ENCODE measurements at regions not wholly inside any gene's neighbourhood (a gene's known extent, or its start where the extent isn't known, plus 50 kb on each side); places are given as distances from the start of the nearest gene placed in this dataset.

GRCh38 chr3:135891121-135891520 is 74.4 kb upstream of the PPP2R3A start:
- Histone ChIP-seq H3K9me3 (replicated peaks in 1 of 2; ENCODE audit: control insufficient read depth in 1 of 2, insufficient read depth in 1 of 2, low read length in 2 of 2) (no peaks in the 10 kb centered on the region), H3K4me1 (ENCODE audit: control insufficient read depth in 1 of 2, insufficient read depth in 2 of 2, low read length in 2 of 2) (no peaks in the 10 kb centered on the region), H2AFZ (ENCODE audit: insufficient read depth, low read depth, low read length, poor library complexity, severe bottlenecking) (no peak overlapping the region), H3K79me2 (ENCODE audit: insufficient read depth, low read length) (no peaks in the 10 kb centered on the region), H3K4me2 (replicated peaks; ENCODE audit: extremely low read depth, low read length, poor library complexity, severe bottlenecking) (no peak overlapping the region), H3K36me3 (replicated peaks in 1 of 2; ENCODE audit: control insufficient read depth in 1 of 2, insufficient read depth in 2 of 2, low read length in 2 of 2) (no peaks in the 10 kb centered on the region), H3K27me3 (ENCODE audit: control insufficient read depth in 2 of 2, insufficient read depth in 2 of 2, low read length in 2 of 2) (no peaks in the 10 kb centered on the region), H3K9ac (ENCODE audit: insufficient read depth, low read length, poor library complexity, severe bottlenecking) (no peak overlapping the region), H3K4me3 (replicated peaks in 1 of 3; ENCODE audit: low read depth in 2 of 3, low read length in 3 of 3) (no peak overlapping the region), H3K27ac (ENCODE audit: low read depth in 1 of 2, low read length in 2 of 2) (no peak overlapping the region), H4K20me1 (ENCODE audit: insufficient read depth, low read length) (no peaks in the 10 kb centered on the region)
- DNase-seq: no peak
- TF ChIP-seq CTCF (IDR thresholded peaks at IDR 0.05): no peak
- 83% methylated on average over 3 of the region's 4 CpGs for WGBS (ENCODE audit: insufficient coverage)
- H3K27me3 Mint-ChIP-seq (ENCODE audit: low read depth in 3 of 3): peaks cover 0 to 4% (median 3%) of the 10 kb centered on the region in 3 donors
- no peaks in the 10 kb centered on the region for H3K36me3 Mint-ChIP-seq
- H3K9me3 Mint-ChIP-seq: peaks cover 0 to 3% (median 1%) of the 10 kb centered on the region in 7 donors
- no peak overlapping the region for H3K4me3 Mint-ChIP-seq
- no peaks in the 10 kb centered on the region for H3K4me1 Mint-ChIP-seq
- intact Hi-C loops (cut with micrococcal nuclease): loop anchor here (10.0 kb wide), 2 partner anchors 1096 to 1286 kb away; partner anchors contain the start of gene EPHB1 (in 1 of the 2)
- no peak overlapping the region for H3K27ac Mint-ChIP-seq

- intact Hi-C loops (cut with micrococcal nuclease): loop anchor here (5.0 to 10.0 kb wide), 3 partner anchors 1098 to 1290 kb away; partner anchors contain the start of gene EPHB1 (in 2 of the 2)
- no peak overlapping the region for H3K27ac ChIP-seq (ENCODE audit: low read depth in 1 of 2, low read length in 2 of 2)
- no peak overlapping the region for H3K27ac Mint-ChIP-seq
- H3K27me3 Mint-ChIP-seq (ENCODE audit: low read depth in 3 of 3): peaks cover 2 to 7% (median 3%) of the 10 kb centered on the region in 3 donors
- H3K9me3 ChIP-seq (replicated peaks in 1 of 2; ENCODE audit: control insufficient read depth in 1 of 2, insufficient read depth in 1 of 2, low read length in 2 of 2): no peaks in the 10 kb centered on the region
- no peaks in the 10 kb centered on the region for H3K4me1 ChIP-seq (ENCODE audit: control insufficient read depth in 1 of 2, insufficient read depth in 2 of 2, low read length in 2 of 2)
- no peaks in the 10 kb centered on the region for H4K20me1 ChIP-seq (ENCODE audit: insufficient read depth, low read length)
- no peak overlapping the region for H3K4me3 Mint-ChIP-seq
- DNase-seq: peak; percentile 2 to 29 (median 20)
- no peak overlapping the region for H3K9ac ChIP-seq (ENCODE audit: insufficient read depth, low read length, poor library complexity, severe bottlenecking)
- WGBS (ENCODE audit: insufficient coverage): 100% methylated on average over 1 of the region's 3 CpGs
- no peaks in the 10 kb centered on the region for H3K36me3 Mint-ChIP-seq
- no peaks in the 10 kb centered on the region for H3K36me3 ChIP-seq (replicated peaks in 1 of 2; ENCODE audit: control insufficient read depth in 1 of 2, insufficient read depth in 2 of 2, low read length in 2 of 2)
- no peak overlapping the region for H3K4me3 ChIP-seq (replicated peaks in 1 of 3; ENCODE audit: low read depth in 2 of 3, low read length in 3 of 3)
- H3K9me3 Mint-ChIP-seq: peaks cover 0 to 3% (median 1%) of the 10 kb centered on the region in 7 donors
- peaks cover 0 to 3% of the 10 kb centered on the region in 2 donors for H3K27me3 ChIP-seq (ENCODE audit: control insufficient read depth in 2 of 2, insufficient read depth in 2 of 2, low read length in 2 of 2)
- no peaks in the 10 kb centered on the region for H3K4me1 Mint-ChIP-seq
- no peaks in the 10 kb centered on the region for H3K79me2 ChIP-seq (ENCODE audit: insufficient read depth, low read length)
- H3K4me2 ChIP-seq (replicated peaks; ENCODE audit: extremely low read depth, low read length, poor library complexity, severe bottlenecking): no peak overlapping the region
- no peak overlapping the region for H2AFZ ChIP-seq (ENCODE audit: insufficient read depth, low read depth, low read length, poor library complexity, severe bottlenecking)
- TF ChIP-seq CTCF (IDR thresholded peaks at IDR 0.05): peak; percentile 72
Measured at GRCh38 chr3:135895106-135895733, 70.3 kb upstream of the PPP2R3A start.
